Endodermal cell (in vitro differentiated cells): ENCODE measurements at regions not wholly inside any gene's neighbourhood (a gene's known extent, or its start where the extent isn't known, plus 50 kb on each side); places are given as distances from the start of the nearest gene placed in this dataset.

Source experiments
- DNase-seq: peaks from one replicate; pipeline ENCODE4 v3.0.0-alpha.2; 2017
- H3K27ac ChIP-seq: 2 replicates; pipeline ENCODE4 v1.5.1; 2013; ENCODE audit warnings: mild to moderate bottlenecking, low read depth, low read length, moderate library complexity
- H3K27me3 ChIP-seq: 2 replicates; pipeline ENCODE4 v1.6.1; 2013; ENCODE audit warnings: mild to moderate bottlenecking, low read length, moderate library complexity; ENCODE audit not compliant: insufficient read depth, control insufficient read depth, poor library complexity, severe bottlenecking
- H3K36me3 ChIP-seq: 2 replicates; pipeline ENCODE4 v1.7.0; 2013; ENCODE audit warnings: mild to moderate bottlenecking, low read length, moderate library complexity; ENCODE audit not compliant: control insufficient read depth, insufficient read depth
- H3K4me1 ChIP-seq: one replicate; pipeline ENCODE4 v1.7.0; 2013; ENCODE audit warnings: low read length; ENCODE audit not compliant: control insufficient read depth, insufficient read depth
- H3K4me3 ChIP-seq: 2 replicates; pipeline ENCODE4 v1.5.1; 2013; ENCODE audit warnings: mild to moderate bottlenecking, low read length, moderate library complexity
- H3K9ac ChIP-seq: 2 replicates; pipeline ENCODE4 v1.6.1; 2013; ENCODE audit warnings: mild to moderate bottlenecking, low read length, moderate library complexity; ENCODE audit not compliant: poor library complexity, severe bottlenecking; ENCODE audit errors: extremely low read depth
- H3K9me3 ChIP-seq: 2 replicates; pipeline ENCODE4 v1.6.1; 2013; ENCODE audit warnings: mild to moderate bottlenecking, low read length, moderate library complexity; ENCODE audit not compliant: control insufficient read depth
- H3K27ac Mint-ChIP-seq: 2 replicates; pipeline ENCODE4 v1.8.0; 2020; ENCODE audit warnings: mixed read lengths
- H3K27me3 Mint-ChIP-seq: 2 replicates; pipeline ENCODE4 v1.8.0; 2021; ENCODE audit warnings: mild to moderate bottlenecking, mixed read lengths; ENCODE audit not compliant: insufficient read depth
- H3K36me3 Mint-ChIP-seq: 2 replicates; pipeline ENCODE4 v1.8.0; 2020; ENCODE audit warnings: low read depth, mixed read lengths
- H3K4me1 Mint-ChIP-seq: 2 replicates; pipeline ENCODE4 v1.8.0; 2020; ENCODE audit warnings: mixed read lengths
- H3K4me3 Mint-ChIP-seq: 2 replicates; pipeline ENCODE4 v1.8.0; 2020; ENCODE audit warnings: mild to moderate bottlenecking, moderate library complexity, mixed read lengths
- H3K9me3 Mint-ChIP-seq: 2 replicates; pipeline ENCODE4 v1.8.0; 2020; ENCODE audit warnings: mild to moderate bottlenecking, mixed read lengths
- WGBS, 2 experiments: methylation state at CpG; one replicate each; pipeline versions ENCODE4 v1.1.5 to v1.1.7; 2013; ENCODE audit warnings: missing lambda C conversion rate in 2 of 2, mixed read lengths in 1 of 2; ENCODE audit not compliant: insufficient coverage in 1 of 2, insufficient read length in 1 of 2; 5-methylcytosine and 5-hydroxymethylcytosine counted together
- TF ChIP-seq, protein P1 (sequence below): fragments of 200-600 bp; sonication (generic); conservative IDR thresholded peaks from 2 replicates; pipeline ENCODE4 v1.5.0; 2021; ENCODE audit warnings: antibody characterized with exemption, mild to moderate bottlenecking

GRCh38 chr2:225787497-225787896 is 388.0 kb downstream of the NYAP2 start:
- H3K9ac ChIP-seq = no peak overlapping the region
- TF ChIP-seq, protein P1, sequence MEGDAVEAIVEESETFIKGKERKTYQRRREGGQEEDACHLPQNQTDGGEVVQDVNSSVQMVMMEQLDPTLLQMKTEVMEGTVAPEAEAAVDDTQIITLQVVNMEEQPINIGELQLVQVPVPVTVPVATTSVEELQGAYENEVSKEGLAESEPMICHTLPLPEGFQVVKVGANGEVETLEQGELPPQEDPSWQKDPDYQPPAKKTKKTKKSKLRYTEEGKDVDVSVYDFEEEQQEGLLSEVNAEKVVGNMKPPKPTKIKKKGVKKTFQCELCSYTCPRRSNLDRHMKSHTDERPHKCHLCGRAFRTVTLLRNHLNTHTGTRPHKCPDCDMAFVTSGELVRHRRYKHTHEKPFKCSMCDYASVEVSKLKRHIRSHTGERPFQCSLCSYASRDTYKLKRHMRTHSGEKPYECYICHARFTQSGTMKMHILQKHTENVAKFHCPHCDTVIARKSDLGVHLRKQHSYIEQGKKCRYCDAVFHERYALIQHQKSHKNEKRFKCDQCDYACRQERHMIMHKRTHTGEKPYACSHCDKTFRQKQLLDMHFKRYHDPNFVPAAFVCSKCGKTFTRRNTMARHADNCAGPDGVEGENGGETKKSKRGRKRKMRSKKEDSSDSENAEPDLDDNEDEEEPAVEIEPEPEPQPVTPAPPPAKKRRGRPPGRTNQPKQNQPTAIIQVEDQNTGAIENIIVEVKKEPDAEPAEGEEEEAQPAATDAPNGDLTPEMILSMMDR = no peak
- no peaks in the 10 kb centered on the region for H3K9me3 ChIP-seq
- Mint-ChIP-seq H3K36me3 (no peaks in the 10 kb centered on the region), H3K9me3 (no peaks in the 10 kb centered on the region), H3K4me3 (no peak overlapping the region), H3K4me1 (no peaks in the 10 kb centered on the region), H3K27ac (no peak overlapping the region), H3K27me3 (no peaks in the 10 kb centered on the region)
- no peak for DNase-seq
- no peaks in the 10 kb centered on the region for H3K4me1 ChIP-seq
- no peak overlapping the region for H3K4me3 ChIP-seq
- WGBS, 2 experiments = no CpG with 5 or more reads among the region's 2 CpGs
- H3K27ac ChIP-seq = no peak overlapping the region
- no peaks in the 10 kb centered on the region for H3K36me3 ChIP-seq
- H3K27me3 ChIP-seq = no peaks in the 10 kb centered on the region

DNA sequence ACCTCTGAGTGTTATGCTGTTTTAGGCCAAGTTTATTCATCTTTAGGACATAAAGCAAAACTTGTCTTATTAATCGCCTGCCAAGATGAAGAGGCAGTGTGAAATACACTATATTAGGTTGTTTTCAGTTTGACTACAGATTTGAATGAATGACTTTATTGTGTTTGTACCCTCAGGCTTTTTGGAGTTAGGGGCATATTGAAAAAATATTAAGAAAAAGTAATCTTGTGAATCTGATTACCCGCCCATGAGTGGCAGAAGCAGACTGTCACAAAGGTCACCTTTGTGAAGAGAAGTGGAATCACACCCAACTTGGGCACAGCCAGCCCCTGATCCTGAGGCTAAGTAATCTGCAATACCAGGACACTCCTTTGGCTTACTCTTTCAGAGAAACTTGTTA is 382.5 kb downstream of the NYAP2 start:
- Mint-ChIP-seq H3K27me3 (no peaks in the 10 kb centered on the region), H3K4me1 (no peaks in the 10 kb centered on the region), H3K27ac (no peak overlapping the region), H3K4me3 (no peak overlapping the region), H3K36me3 (no peaks in the 10 kb centered on the region), H3K9me3 (no peaks in the 10 kb centered on the region)
- TF ChIP-seq, protein P1 = no peak
- 86 to 100% methylated on average over 1 to 2 of the region's 2 CpGs for WGBS, 2 experiments
- Histone ChIP-seq H3K4me1 (no peaks in the 10 kb centered on the region), H3K4me3 (no peak overlapping the region), H3K27ac (no peak overlapping the region), H3K27me3 (no peaks in the 10 kb centered on the region), H3K9ac (no peak overlapping the region), H3K9me3 (no peaks in the 10 kb centered on the region), H3K36me3 (no peaks in the 10 kb centered on the region)
- DNase-seq = no peak

- no peaks in the 10 kb centered on the region for H3K4me1 ChIP-seq
- Mint-ChIP-seq H3K27ac (no peak overlapping the region), H3K9me3 (no peaks in the 10 kb centered on the region), H3K4me3 (no peak overlapping the region), H3K4me1 (no peaks in the 10 kb centered on the region), H3K27me3 (no peaks in the 10 kb centered on the region), H3K36me3 (no peaks in the 10 kb centered on the region)
- H3K36me3 ChIP-seq = no peaks in the 10 kb centered on the region
- TF ChIP-seq, protein P1 = no peak
- no peak for DNase-seq
- H3K27ac ChIP-seq = no peak overlapping the region
- no peak overlapping the region for H3K9ac ChIP-seq
- H3K27me3 ChIP-seq = no peaks in the 10 kb centered on the region
- WGBS, 2 experiments = 93 to 100% methylated on average over 2 of the region's 2 CpGs
- H3K9me3 ChIP-seq = no peaks in the 10 kb centered on the region
- H3K4me3 ChIP-seq = no peak overlapping the region
These were observed 381.6 kb downstream of the NYAP2 start for GRCh38 chr2:225781145-225781544.
